Mesothelial cell of epicardium (in vitro differentiated cells): ENCODE measurements at regions not wholly inside any gene's neighbourhood (a gene's known extent, or its start where the extent isn't known, plus 50 kb on each side); places are given as distances from the start of the nearest gene placed in this dataset.

Experiments used
- DNase-seq, 2 experiments: peaks; one replicate each; pipeline ENCODE4 v3.0.0; 2021; ENCODE audit warnings: low spot score in 2 of 2; ENCODE audit not compliant: unreplicated experiment in 2 of 2
- H3K27ac Mint-ChIP-seq: 2 replicates; pipeline ENCODE4 v1.8.0; 2021; ENCODE audit warnings: mixed read lengths
- H3K27me3 Mint-ChIP-seq: 2 replicates; pipeline ENCODE4 v1.8.0; 2021; ENCODE audit warnings: low read depth, mixed read lengths
- H3K36me3 Mint-ChIP-seq: 2 replicates; pipeline ENCODE4 v1.8.0; 2021; ENCODE audit warnings: mixed read lengths
- H3K4me1 Mint-ChIP-seq: 2 replicates; pipeline ENCODE4 v1.8.0; 2021; ENCODE audit warnings: mixed read lengths
- H3K4me3 Mint-ChIP-seq: 2 replicates; pipeline ENCODE4 v1.8.0; 2021; ENCODE audit warnings: mild to moderate bottlenecking, moderate library complexity, mixed read lengths
- H3K9me3 Mint-ChIP-seq: 2 replicates; pipeline ENCODE4 v1.8.0; 2021; ENCODE audit warnings: mixed read lengths
- CTCF ChIP-seq: fragments of 200-600 bp; sonication (generic); IDR thresholded peaks from one replicate; pipeline ENCODE4 v1.5.0; 2021; ENCODE audit warnings: antibody characterized with exemption; ENCODE audit not compliant: unreplicated experiment

DNA sequence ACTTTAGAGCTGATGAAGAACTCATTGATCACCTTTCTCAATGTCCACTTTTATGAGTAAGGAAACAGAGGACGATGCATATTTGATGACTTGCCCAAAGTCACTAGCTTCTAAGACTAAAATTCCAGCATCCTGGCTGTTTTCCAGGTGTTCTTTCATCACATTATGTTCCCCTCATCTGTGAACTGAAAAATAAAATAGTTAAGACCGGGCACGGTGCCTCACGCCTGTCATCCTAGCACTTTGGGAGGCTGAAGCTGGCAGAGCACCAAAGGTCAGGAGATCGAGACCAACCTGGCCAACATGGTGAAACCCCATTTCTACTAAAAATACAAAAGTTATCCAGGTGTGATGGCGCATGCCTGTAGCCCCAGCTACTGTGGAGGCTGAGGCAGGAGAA, 297.5 kb downstream of the DUSP10 start:
- H3K27me3 Mint-ChIP-seq = peaks cover 8% of the 10 kb centered on the region
- H3K9me3 Mint-ChIP-seq = peaks cover 1% of the 10 kb centered on the region
- no peaks in the 10 kb centered on the region for H3K36me3 Mint-ChIP-seq
- DNase-seq = no peak
- no peak for TF ChIP-seq CTCF
- H3K4me3 Mint-ChIP-seq = no peak overlapping the region
- no peak overlapping the region for H3K27ac Mint-ChIP-seq
- peaks cover 12% of the 10 kb centered on the region for H3K4me1 Mint-ChIP-seq

- peaks cover 3% of the 10 kb centered on the region for H3K27me3 Mint-ChIP-seq
- H3K4me1 Mint-ChIP-seq = no peaks in the 10 kb centered on the region
- TF ChIP-seq CTCF = no peak
- H3K36me3 Mint-ChIP-seq = peaks cover 2% of the 10 kb centered on the region
- H3K4me3 Mint-ChIP-seq = no peak overlapping the region
- no peak overlapping the region for H3K27ac Mint-ChIP-seq
- H3K9me3 Mint-ChIP-seq = peaks cover 17% of the 10 kb centered on the region
- no peak for DNase-seq
Measured at GRCh38 chr1:221448585-221449175, 293.2 kb downstream of the DUSP10 start.

DNA sequence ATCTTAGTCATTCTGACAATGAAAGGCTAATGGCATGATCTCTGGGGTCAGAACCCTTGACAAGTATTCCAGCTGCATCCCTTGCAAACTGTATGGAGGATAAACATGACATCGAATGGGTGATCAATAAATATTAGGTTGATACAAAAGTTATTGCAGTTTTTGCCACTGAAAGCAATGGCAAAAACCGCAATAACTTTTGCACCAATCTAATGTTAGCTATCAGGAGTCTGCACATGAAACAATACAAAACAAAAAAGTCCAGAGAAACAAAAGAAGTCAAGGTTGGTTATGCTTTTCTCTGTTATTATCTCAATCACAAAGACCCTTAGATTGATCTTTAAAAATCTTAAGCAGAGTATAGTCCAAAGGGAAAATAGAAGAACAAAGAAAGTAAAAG, 292.7 kb downstream of the DUSP10 start:
- Mint-ChIP-seq H3K9me3 (peaks cover 17% of the 10 kb centered on the region), H3K4me3 (no peak overlapping the region), H3K27ac (no peak overlapping the region), H3K27me3 (peaks cover 3% of the 10 kb centered on the region), H3K4me1 (no peaks in the 10 kb centered on the region), H3K36me3 (peaks cover 2% of the 10 kb centered on the region)
- no peak for TF ChIP-seq CTCF
- no peak for DNase-seq

- H3K36me3 Mint-ChIP-seq = peaks cover 2% of the 10 kb centered on the region
- H3K4me1 Mint-ChIP-seq = no peaks in the 10 kb centered on the region
- H3K4me3 Mint-ChIP-seq = no peak overlapping the region
- peaks cover 17% of the 10 kb centered on the region for H3K9me3 Mint-ChIP-seq
- H3K27ac Mint-ChIP-seq = no peak overlapping the region
- no peak for DNase-seq
- peaks cover 3% of the 10 kb centered on the region for H3K27me3 Mint-ChIP-seq
- TF ChIP-seq CTCF = no peak
Measured at GRCh38 chr1:221449801-221450470, 292.0 kb downstream of the DUSP10 start.

GRCh38 chr1:221451741-221452140, 290.1 kb downstream of the DUSP10 start:
- Mint-ChIP-seq H3K27me3 (peaks cover 3% of the 10 kb centered on the region), H3K27ac (no peak overlapping the region), H3K9me3 (peaks cover 17% of the 10 kb centered on the region), H3K36me3 (peaks cover 2% of the 10 kb centered on the region), H3K4me3 (no peak overlapping the region), H3K4me1 (peaks cover 5% of the 10 kb centered on the region)
- no peak for TF ChIP-seq CTCF
- no peak for DNase-seq
